ENCODE measurements at regions not wholly inside any gene's neighbourhood (a gene's known extent, or its start where the extent isn't known, plus 50 kb on each side); places are given as distances from the start of the nearest gene placed in this dataset.

DNA sequence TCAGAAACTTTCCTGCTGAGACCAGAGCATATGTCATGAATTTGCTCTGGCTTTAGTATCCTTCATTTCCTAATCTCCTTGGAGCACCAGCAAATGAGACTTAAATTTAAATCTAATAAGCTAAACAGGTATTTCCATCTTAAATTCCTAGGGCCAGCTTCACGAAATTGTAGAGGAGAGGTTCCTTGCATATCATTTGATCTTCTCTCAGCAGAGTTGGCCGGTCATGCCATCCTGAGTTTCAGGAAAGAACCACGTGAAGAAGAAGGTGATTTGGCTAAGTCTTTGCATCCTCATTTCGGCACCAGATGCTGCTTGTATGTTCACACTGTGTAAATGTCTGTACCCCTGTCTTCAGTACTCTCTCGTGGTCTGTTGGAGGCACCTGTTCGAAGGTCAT lies 370.4 kb upstream of the NBEA start:
- DNase-seq (ENCODE audit: low read depth, low spot score), result no peak
- TF ChIP-seq FOS (IDR thresholded peaks at IDR 0.05; ENCODE audit: borderline replicate concordance, insufficient read depth, low read length) (no peak), POLR2AphosphoS5 (IDR thresholded peaks at IDR 0.05; ENCODE audit: insufficient read depth, low read depth, low read length) (no peak), MYC (IDR thresholded peaks at IDR 0.05; ENCODE audit: low read depth, low read length) (no peak), POLR2A (IDR thresholded peaks at IDR 0.05; ENCODE audit: low read depth, low read length) (no peak), JUN (IDR thresholded peaks at IDR 0.05; ENCODE audit: borderline replicate concordance, insufficient read depth, insufficient read length, low read depth) (no peak), GATA2 (IDR thresholded peaks at IDR 0.05; ENCODE audit: insufficient read depth, insufficient read length, low read depth, low read length) (no peak), EZH2 (IDR thresholded peaks at IDR 0.05; ENCODE audit: borderline replicate concordance, low read depth, low read length, severe bottlenecking) (no peak)
- TF ChIP-seq, protein P1, sequence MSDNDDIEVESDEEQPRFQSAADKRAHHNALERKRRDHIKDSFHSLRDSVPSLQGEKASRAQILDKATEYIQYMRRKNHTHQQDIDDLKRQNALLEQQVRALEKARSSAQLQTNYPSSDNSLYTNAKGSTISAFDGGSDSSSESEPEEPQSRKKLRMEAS (IDR thresholded peaks at IDR 0.05; ENCODE audit: insufficient read depth, insufficient read length), result no peak
- TF ChIP-seq, protein P2, sequence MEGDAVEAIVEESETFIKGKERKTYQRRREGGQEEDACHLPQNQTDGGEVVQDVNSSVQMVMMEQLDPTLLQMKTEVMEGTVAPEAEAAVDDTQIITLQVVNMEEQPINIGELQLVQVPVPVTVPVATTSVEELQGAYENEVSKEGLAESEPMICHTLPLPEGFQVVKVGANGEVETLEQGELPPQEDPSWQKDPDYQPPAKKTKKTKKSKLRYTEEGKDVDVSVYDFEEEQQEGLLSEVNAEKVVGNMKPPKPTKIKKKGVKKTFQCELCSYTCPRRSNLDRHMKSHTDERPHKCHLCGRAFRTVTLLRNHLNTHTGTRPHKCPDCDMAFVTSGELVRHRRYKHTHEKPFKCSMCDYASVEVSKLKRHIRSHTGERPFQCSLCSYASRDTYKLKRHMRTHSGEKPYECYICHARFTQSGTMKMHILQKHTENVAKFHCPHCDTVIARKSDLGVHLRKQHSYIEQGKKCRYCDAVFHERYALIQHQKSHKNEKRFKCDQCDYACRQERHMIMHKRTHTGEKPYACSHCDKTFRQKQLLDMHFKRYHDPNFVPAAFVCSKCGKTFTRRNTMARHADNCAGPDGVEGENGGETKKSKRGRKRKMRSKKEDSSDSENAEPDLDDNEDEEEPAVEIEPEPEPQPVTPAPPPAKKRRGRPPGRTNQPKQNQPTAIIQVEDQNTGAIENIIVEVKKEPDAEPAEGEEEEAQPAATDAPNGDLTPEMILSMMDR (IDR thresholded peaks at IDR 0.05; ENCODE audit: extremely low read depth in 1 of 2, insufficient read depth in 1 of 2, low read depth in 1 of 2, low read length in 2 of 2), result no peak
- Histone ChIP-seq H3K9me1 (replicated peaks; ENCODE audit: control insufficient read depth, extremely low read depth, insufficient read depth, low read length) (no peaks in the 10 kb centered on the region), H2AFZ (ENCODE audit: low read depth, low read length) (no peak overlapping the region), H3K36me3 (ENCODE audit: control insufficient read depth in 2 of 2, extremely low read depth in 1 of 2, insufficient read depth in 2 of 2, low read length in 2 of 2) (no peaks in the 10 kb centered on the region), H3K27ac (ENCODE audit: insufficient read depth, low read depth, low read length) (no peak overlapping the region), H3K79me2 (ENCODE audit: control insufficient read depth, insufficient read depth, low read length) (no peaks in the 10 kb centered on the region), H3K4me1 (ENCODE audit: control insufficient read depth, extremely low read depth, insufficient read depth, low read length) (no peaks in the 10 kb centered on the region), H3K4me3 (replicated peaks in 1 of 3; ENCODE audit: insufficient read depth in 1 of 3, low read depth in 1 of 3, low read length in 3 of 3) (no peak overlapping the region), H3K4me2 (ENCODE audit: insufficient read depth, low read length) (no peak overlapping the region), H3K9ac (replicated peaks; ENCODE audit: extremely low read depth, insufficient read depth, low read length) (no peak overlapping the region), H4K20me1 (replicated peaks; ENCODE audit: control insufficient read depth, extremely low read depth, insufficient read depth, low read length) (no peaks in the 10 kb centered on the region), H3K9me3 (replicated peaks; ENCODE audit: control insufficient read depth, insufficient read depth, low read length) (no peaks in the 10 kb centered on the region), H3K27me3 (ENCODE audit: control insufficient read depth in 2 of 2, insufficient read depth in 2 of 2, low read length in 2 of 2) (no peaks in the 10 kb centered on the region)
- BruUV-seq (replicated peaks), result no TSS peak
- FAIRE-seq, result no peak
- ChIA-PET CTCF (interaction anchor here (1.6 kb wide), 1 partner anchor 215 kb away, joined by 3 read pairs; no protein-coding TSS in a partner anchor), POLR2A (no interaction called here)
- dilution Hi-C loops (cut with MboI; ENCODE audit: extremely low pct_ligation_motif_present, low sequenced_read_pairs), result no loop called here
- intact Hi-C loops (cut with micrococcal nuclease), result no loop called here
